H7 (cell line): ENCODE measurements at regions not wholly inside any gene's neighbourhood (a gene's known extent, or its start where the extent isn't known, plus 50 kb on each side); places are given as distances from the start of the nearest gene placed in this dataset.
"Not testable (repeated sequence)": the region's sequence is repeated elsewhere in the genome, so short reads cannot be mapped to it uniquely, and the experiment has no call there.

Experiments used
- DNase-seq: peaks from one replicate; pipeline ENCODE4 v3.0.0; 2012
- H3K27me3 ChIP-seq: 2 replicates; pipeline ENCODE4 v1.6.0; 2011; ENCODE audit warnings: mild to moderate bottlenecking, low read length; ENCODE audit not compliant: control insufficient read depth, insufficient read depth
- H3K36me3 ChIP-seq: replicated peaks from 2 replicates; pipeline ENCODE4 v1.5.1; 2011; ENCODE audit warnings: low read length; ENCODE audit not compliant: control insufficient read depth, insufficient read depth
- H3K4me3 ChIP-seq: 2 replicates; pipeline ENCODE4 v1.5.1; 2011; ENCODE audit warnings: low read depth, mild to moderate bottlenecking, control low read depth, low read length, moderate library complexity; ENCODE audit not compliant: insufficient read depth

- DNase-seq: no peak
- H3K4me3 ChIP-seq: no peak overlapping the region
- no peaks in the 10 kb centered on the region for H3K36me3 ChIP-seq
- no peaks in the 10 kb centered on the region for H3K27me3 ChIP-seq
These were observed 516.6 kb upstream of the ROBO2 start for GRCh38 chr3:76523337-76523736.

DNA sequence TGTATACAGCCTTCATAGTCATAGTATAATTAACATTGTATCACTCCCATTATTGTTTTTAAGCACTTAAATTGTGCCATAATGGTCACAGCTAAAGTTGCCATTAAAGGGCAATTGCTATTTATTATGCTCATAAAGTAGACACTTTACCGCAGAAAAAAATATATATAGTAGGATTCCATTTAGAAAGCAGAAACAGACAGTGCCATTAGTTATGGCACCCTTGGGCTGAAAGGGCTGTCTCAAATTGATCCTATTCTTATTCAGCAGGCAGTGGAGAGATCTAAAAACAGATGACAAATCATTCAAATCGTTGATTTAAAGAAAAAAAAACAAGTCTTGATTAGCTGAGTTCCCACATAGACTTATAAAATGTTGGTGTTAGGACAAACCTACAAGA lies 514.2 kb upstream of the ROBO2 start:
- Histone ChIP-seq H3K4me3 (no peak overlapping the region), H3K27me3 (no peaks in the 10 kb centered on the region), H3K36me3 (no peaks in the 10 kb centered on the region)
- DNase-seq: no peak

DNA sequence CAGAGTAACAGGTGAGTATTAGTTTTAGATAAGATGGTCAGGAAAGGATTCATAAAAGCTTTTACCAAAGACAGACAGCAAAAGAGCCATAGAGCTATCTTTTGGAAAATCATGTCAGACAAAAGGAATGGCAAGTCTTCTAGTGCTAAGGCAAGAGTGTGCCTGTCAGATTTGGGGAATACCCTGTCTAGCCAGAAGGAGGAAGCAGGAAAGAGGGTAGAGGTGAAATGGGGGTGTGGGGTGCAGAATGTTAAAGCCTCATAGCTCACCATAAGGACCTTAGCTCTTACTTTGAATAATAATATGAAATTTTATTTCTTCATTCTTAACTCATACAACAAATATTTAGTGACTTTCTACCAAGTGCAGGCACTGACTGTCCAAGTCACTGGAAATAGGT lies 512.1 kb upstream of the ROBO2 start:
- no peak for DNase-seq
- Histone ChIP-seq H3K27me3 (no peaks in the 10 kb centered on the region), H3K4me3 (no peak overlapping the region), H3K36me3 (no peaks in the 10 kb centered on the region)

- DNase-seq: no peak
- H3K36me3 ChIP-seq: no peaks in the 10 kb centered on the region
- no peak overlapping the region for H3K4me3 ChIP-seq
These were observed 507.6 kb upstream of the ROBO2 start for GRCh38 chr3:76532158-76532822.

DNA sequence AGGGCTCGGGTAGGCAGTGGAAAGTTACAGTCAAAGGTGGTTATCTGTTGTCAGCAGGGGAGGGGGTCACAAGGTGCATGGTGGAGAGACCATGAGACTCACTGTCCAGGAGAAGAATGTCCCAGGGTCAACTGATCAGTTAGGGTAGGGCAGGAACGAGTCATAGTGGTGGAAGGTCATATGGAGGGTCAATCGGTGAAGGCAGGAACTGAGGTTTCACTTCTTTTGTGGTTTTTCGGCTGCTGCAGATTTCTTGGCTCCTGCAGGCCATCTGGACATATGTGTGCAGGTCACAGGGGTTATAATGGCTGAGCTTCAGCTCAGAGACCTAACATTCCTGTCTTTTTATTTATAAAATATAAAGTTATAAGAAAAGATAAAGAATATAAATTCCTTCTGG lies 506.2 kb upstream of the ROBO2 start:
- DNase-seq, H3K36me3 ChIP-seq, H3K4me3 ChIP-seq, H3K27me3 ChIP-seq: not testable (repeated sequence)

More at GRCh38 chr3:76532158-76532822, 507.6 kb upstream of the ROBO2 start:
- H3K27me3 ChIP-seq: no peaks in the 10 kb centered on the region

DNA sequence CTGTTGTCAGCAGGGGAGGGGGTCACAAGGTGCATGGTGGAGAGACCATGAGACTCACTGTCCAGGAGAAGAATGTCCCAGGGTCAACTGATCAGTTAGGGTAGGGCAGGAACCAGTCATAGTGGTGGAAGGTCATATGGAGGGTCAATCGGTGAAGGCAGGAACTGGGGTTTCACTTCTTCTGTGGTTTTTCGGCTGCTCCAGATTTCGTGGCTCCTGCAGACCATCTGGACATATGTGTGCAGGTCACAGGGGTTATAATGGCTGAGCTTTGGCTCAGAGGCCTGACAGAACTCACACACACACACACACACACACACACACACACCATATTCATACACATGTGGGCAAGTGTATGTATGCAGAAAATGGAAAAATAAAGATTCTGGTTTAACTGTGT lies 502.0 kb upstream of the ROBO2 start:
- H3K36me3 ChIP-seq, H3K27me3 ChIP-seq, DNase-seq, H3K4me3 ChIP-seq: not testable (repeated sequence)

DNA sequence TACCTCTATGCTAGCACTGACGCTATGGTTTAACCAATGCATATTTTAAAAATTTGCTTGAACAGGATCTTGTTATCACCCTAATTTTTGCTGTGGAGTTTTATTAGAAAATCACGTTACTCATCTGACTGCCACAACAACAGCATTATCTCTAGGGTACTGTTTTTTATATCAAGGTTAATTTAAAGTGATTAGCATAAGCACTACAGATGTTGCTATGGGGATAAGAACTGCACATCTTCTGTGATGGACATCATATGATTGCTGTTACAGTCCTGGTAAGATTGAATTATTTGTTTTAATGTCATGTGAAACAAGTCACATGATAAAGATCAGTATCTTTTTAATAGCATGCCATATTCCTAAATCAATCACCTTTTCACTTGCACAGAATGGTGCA lies 492.2 kb upstream of the ROBO2 start:
- H3K4me3 ChIP-seq: no peak overlapping the region

GRCh38 chr3:76550522-76551201 lies 489.2 kb upstream of the ROBO2 start:
- Histone ChIP-seq H3K36me3 (no peaks in the 10 kb centered on the region), H3K4me3 (no peak overlapping the region), H3K27me3 (no peaks in the 10 kb centered on the region)
- DNase-seq: no peak

More for the DNA sequence above, 492.2 kb upstream of the ROBO2 start:
- DNase-seq: no peak
- Histone ChIP-seq H3K36me3 (no peaks in the 10 kb centered on the region), H3K27me3 (no peaks in the 10 kb centered on the region)

GRCh38 chr3:76551739-76552138 lies 488.2 kb upstream of the ROBO2 start:
- no peak for DNase-seq

GRCh38 chr3:76552653-76553052 lies 487.2 kb upstream of the ROBO2 start:
- Histone ChIP-seq H3K27me3 (no peaks in the 10 kb centered on the region), H3K4me3 (no peak overlapping the region), H3K36me3 (no peaks in the 10 kb centered on the region)
- DNase-seq: no peak

More at GRCh38 chr3:76551739-76552138, 488.2 kb upstream of the ROBO2 start:
- Histone ChIP-seq H3K4me3 (no peak overlapping the region), H3K36me3 (no peaks in the 10 kb centered on the region), H3K27me3 (no peaks in the 10 kb centered on the region)

GRCh38 chr3:76554707-76555106 lies 485.2 kb upstream of the ROBO2 start:
- DNase-seq: no peak
- no peak overlapping the region for H3K4me3 ChIP-seq
- no peaks in the 10 kb centered on the region for H3K36me3 ChIP-seq
- no peaks in the 10 kb centered on the region for H3K27me3 ChIP-seq

GRCh38 chr3:76561494-76562236 lies 478.2 kb upstream of the ROBO2 start:
- no peaks in the 10 kb centered on the region for H3K36me3 ChIP-seq
- DNase-seq: peak; percentile 7
- H3K4me3 ChIP-seq: no peak overlapping the region
- H3K27me3 ChIP-seq: no peaks in the 10 kb centered on the region

- H3K4me3 ChIP-seq: no peak overlapping the region
- H3K27me3 ChIP-seq: no peaks in the 10 kb centered on the region
- H3K36me3 ChIP-seq: no peaks in the 10 kb centered on the region
- DNase-seq: no peak
These were observed 474.2 kb upstream of the ROBO2 start for GRCh38 chr3:76565496-76566210.

GRCh38 chr3:76566211-76566534 lies 473.7 kb upstream of the ROBO2 start:
- no peaks in the 10 kb centered on the region for H3K27me3 ChIP-seq

More at GRCh38 chr3:76566211-76566534, 473.7 kb upstream of the ROBO2 start:
- H3K4me3 ChIP-seq: no peak overlapping the region
- DNase-seq: no peak
- H3K36me3 ChIP-seq: no peaks in the 10 kb centered on the region
